Activated CD4-positive, alpha-beta memory T cell treated with anti-CD3 and anti-CD28 coated beads, Interleukin-2, amount 10 ng/mL, durations not matched to agents 7 days and 5 days (primary cell): ENCODE measurements at regions not wholly inside any gene's neighbourhood (a gene's known extent, or its start where the extent isn't known, plus 50 kb on each side); places are given as distances from the start of the nearest gene placed in this dataset.

ENCODE experiments used
- CTCF ChIA-PET: fragments of 350-600 bp; sonication (Branson Sonifier 250); formaldehyde crosslinking; loops from one replicate; lab custom pipeline; 2021; ENCODE audit warnings: antibody characterized with exemption, inconsistent platforms; lab: Charles Lee
- POLR2A ChIA-PET: fragments of 350-600 bp; sonication (Branson Sonifier 250); formaldehyde crosslinking; loops from one replicate; lab custom pipeline; 2021; ENCODE audit warnings: antibody characterized with exemption; lab: Charles Lee
- DNase-seq: peaks from one replicate; pipeline ENCODE4 v3.0.0-alpha.2; 2020
- H3K27ac Mint-ChIP-seq: one replicate; pipeline ENCODE4 v1.8.0; 2021; ENCODE audit warnings: mild to moderate bottlenecking, mixed read lengths
- H3K27me3 Mint-ChIP-seq: one replicate; pipeline ENCODE4 v1.8.0; 2021; ENCODE audit warnings: mixed read lengths
- H3K36me3 Mint-ChIP-seq: one replicate; pipeline ENCODE4 v1.8.0; 2021; ENCODE audit warnings: low read depth, mixed read lengths
- H3K4me1 Mint-ChIP-seq: one replicate; pipeline ENCODE4 v1.8.0; 2021; ENCODE audit warnings: mixed read lengths
- H3K4me3 Mint-ChIP-seq: one replicate; pipeline ENCODE4 v1.8.0; 2021; ENCODE audit warnings: mild to moderate bottlenecking, mixed read lengths
- H3K9me3 Mint-ChIP-seq: one replicate; pipeline ENCODE4 v1.8.0; 2021; ENCODE audit warnings: mixed read lengths

GRCh38 chr5:96509316-96509715 lies 76.3 kb upstream of the PCSK1 start:
- no peak for DNase-seq
- Mint-ChIP-seq H3K9me3 (no peaks in the 10 kb centered on the region), H3K4me3 (no peak overlapping the region), H3K4me1 (no peaks in the 10 kb centered on the region), H3K36me3 (no peaks in the 10 kb centered on the region), H3K27me3 (peaks cover 9% of the 10 kb centered on the region), H3K27ac (no peak overlapping the region)
- ChIA-PET POLR2A (no interaction called here), CTCF (no interaction called here)

GRCh38 chr5:96509721-96510350 lies 76.8 kb upstream of the PCSK1 start:
- Mint-ChIP-seq H3K27ac (no peak overlapping the region), H3K4me1 (no peaks in the 10 kb centered on the region), H3K9me3 (no peaks in the 10 kb centered on the region), H3K27me3 (peaks cover 9% of the 10 kb centered on the region), H3K4me3 (no peak overlapping the region), H3K36me3 (no peaks in the 10 kb centered on the region)
- no peak for DNase-seq
- ChIA-PET CTCF (no interaction called here), POLR2A (no interaction called here)

GRCh38 chr5:96516631-96517071 lies 83.6 kb upstream of the PCSK1 start:
- POLR2A ChIA-PET, result no interaction called here
- H3K27ac Mint-ChIP-seq, result no peak overlapping the region
- CTCF ChIA-PET, result interaction anchor here (2.0 kb wide), 1 partner anchor 86 kb away, joined by 5 read pairs; no protein-coding TSS in a partner anchor
- no peaks in the 10 kb centered on the region for H3K4me1 Mint-ChIP-seq
- no peak for DNase-seq
- peaks cover 12% of the 10 kb centered on the region for H3K27me3 Mint-ChIP-seq
- H3K4me3 Mint-ChIP-seq, result no peak overlapping the region
- no peaks in the 10 kb centered on the region for H3K36me3 Mint-ChIP-seq
- H3K9me3 Mint-ChIP-seq, result no peaks in the 10 kb centered on the region

GRCh38 chr5:96517295-96517694 lies 84.2 kb upstream of the PCSK1 start:
- H3K4me1 Mint-ChIP-seq, result no peaks in the 10 kb centered on the region
- peaks cover 10% of the 10 kb centered on the region for H3K27me3 Mint-ChIP-seq
- H3K27ac Mint-ChIP-seq, result no peak overlapping the region
- DNase-seq, result no peak
- H3K9me3 Mint-ChIP-seq, result no peaks in the 10 kb centered on the region
- no peaks in the 10 kb centered on the region for H3K36me3 Mint-ChIP-seq
- H3K4me3 Mint-ChIP-seq, result no peak overlapping the region
- CTCF ChIA-PET, result interaction anchor here (2.0 kb wide), 1 partner anchor 85 kb away, joined by 5 read pairs; no protein-coding TSS in a partner anchor
- POLR2A ChIA-PET, result no interaction called here

- DNase-seq, result no peak
- CTCF ChIA-PET, result no interaction called here
- no peaks in the 10 kb centered on the region for H3K9me3 Mint-ChIP-seq
Measured at GRCh38 chr5:96520345-96520744, 87.3 kb upstream of the PCSK1 start.

DNA sequence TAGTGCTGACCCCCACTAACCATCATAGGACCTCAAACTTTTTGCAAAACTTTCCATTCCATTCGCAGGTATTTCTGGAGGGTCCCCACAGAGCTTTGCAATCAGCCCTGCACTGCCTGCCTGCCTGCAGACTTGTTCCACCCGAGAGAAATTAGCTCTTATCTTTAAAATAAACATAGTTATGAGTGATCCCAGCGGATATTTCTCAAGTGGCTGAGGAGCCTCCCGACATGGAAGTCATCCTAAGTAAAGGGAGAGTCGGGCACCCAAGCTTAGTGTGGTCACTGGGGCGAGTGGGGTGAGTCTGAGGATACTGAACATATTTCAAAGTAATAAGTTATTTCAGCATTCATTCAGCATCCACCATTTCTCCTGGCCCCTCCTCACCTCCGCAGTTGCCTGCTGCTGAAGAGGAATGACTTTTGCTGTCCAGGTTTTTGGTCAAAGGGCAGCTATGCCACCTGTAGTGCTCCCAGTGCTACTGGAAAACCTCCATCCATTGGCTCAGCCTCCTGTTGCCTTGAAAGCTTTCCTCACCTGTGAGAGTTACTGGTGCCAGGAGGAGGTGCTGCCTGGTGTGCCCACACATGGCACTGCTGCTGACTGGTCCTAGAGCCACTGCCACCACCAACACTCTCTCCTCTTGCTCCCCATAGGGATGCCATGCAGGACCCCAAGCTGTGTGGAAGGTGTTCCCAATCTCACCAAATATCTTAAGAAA lies 89.7 kb upstream of the PCSK1 start:
- Mint-ChIP-seq H3K36me3 (no peaks in the 10 kb centered on the region), H3K27ac (no peak overlapping the region), H3K4me3 (no peak overlapping the region), H3K4me1 (no peaks in the 10 kb centered on the region), H3K27me3 (peaks cover 5% of the 10 kb centered on the region), H3K9me3 (no peaks in the 10 kb centered on the region)
- POLR2A ChIA-PET, result no interaction called here
- CTCF ChIA-PET, result no interaction called here
- DNase-seq, result no peak

More at GRCh38 chr5:96520345-96520744, 87.3 kb upstream of the PCSK1 start:
- Mint-ChIP-seq H3K36me3 (no peaks in the 10 kb centered on the region), H3K4me1 (no peaks in the 10 kb centered on the region), H3K27ac (no peak overlapping the region), H3K27me3 (peaks cover 5% of the 10 kb centered on the region), H3K4me3 (no peak overlapping the region)
- POLR2A ChIA-PET, result no interaction called here

DNA sequence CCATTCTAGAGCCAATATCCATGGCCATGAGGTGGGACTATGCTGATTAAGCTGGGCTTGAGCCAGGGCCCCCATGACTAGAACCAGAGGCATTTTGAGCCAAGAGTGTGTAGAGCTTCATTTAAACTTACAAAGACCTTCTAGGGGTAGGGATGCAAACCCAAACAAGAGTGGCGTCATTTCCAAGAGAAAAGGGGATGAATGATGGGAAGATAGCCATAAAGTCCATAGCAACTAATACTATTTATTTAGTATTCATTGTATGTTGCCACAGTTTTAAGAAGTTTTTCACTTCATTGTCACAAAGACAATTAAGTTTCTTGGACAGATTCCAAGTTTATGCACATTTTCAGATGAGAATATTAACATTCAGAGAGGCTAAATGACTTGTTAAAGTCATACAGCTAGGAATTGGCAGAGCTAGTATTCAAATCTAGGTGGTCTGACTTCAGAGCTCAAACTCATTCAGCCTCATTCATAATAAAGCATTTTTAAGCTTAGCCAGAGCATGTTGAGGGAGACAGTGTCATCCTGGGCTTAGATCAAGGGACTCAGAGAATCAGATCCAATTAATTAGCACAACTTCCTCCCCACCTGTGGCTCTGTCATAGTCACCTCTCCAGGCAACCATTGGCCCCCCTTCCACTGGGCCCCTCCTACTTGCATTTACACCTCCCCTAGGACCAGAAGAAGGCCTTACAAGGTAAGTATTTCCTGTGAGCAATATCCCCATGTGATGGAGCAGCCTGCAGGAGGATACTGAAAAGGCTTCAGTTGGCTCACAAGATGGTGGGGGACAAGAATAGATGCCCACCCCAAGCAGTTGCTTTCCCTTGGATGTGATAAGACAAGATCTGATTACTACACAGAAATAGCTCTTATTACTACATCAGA lies 95.0 kb upstream of the PCSK1 start:
- CTCF ChIA-PET, result interaction anchor here (1.4 kb wide), 1 partner anchor 86 kb away, joined by 3 read pairs; no protein-coding TSS in a partner anchor
- Mint-ChIP-seq H3K27ac (no peak overlapping the region), H3K4me3 (no peak overlapping the region), H3K36me3 (no peaks in the 10 kb centered on the region), H3K9me3 (no peaks in the 10 kb centered on the region), H3K4me1 (no peaks in the 10 kb centered on the region), H3K27me3 (peaks cover 4% of the 10 kb centered on the region)
- no peak for DNase-seq
- POLR2A ChIA-PET, result no interaction called here

- Mint-ChIP-seq H3K36me3 (no peaks in the 10 kb centered on the region), H3K4me3 (no peak overlapping the region), H3K4me1 (no peaks in the 10 kb centered on the region), H3K27ac (no peak overlapping the region), H3K9me3 (no peaks in the 10 kb centered on the region), H3K27me3 (peaks cover 4% of the 10 kb centered on the region)
- ChIA-PET POLR2A (interaction anchor here (0.9 kb wide), 1 partner anchor 74 kb away, joined by 3 read pairs; no protein-coding TSS in a partner anchor), CTCF (no interaction called here)
- no peak for DNase-seq
Measured at GRCh38 chr5:96528826-96529474, 95.9 kb upstream of the PCSK1 start.

DNA sequence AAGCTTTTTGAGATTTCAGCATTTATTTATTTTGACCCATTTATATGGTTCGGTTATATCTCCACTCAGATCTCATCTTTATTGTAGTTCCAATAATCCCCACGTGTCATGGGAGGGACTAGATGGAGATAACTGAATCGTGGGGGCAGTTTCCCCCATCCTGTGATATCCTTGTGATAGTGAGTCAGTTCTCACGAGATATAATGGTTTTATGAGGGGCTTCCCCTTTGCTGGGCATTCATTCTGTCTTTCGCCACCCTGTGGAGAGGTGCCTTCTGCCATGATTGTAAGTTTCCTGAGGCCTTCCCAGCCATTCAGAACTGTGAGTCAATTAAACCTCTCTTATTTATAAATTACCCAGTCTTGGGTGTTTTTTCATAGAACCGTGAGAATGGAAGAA lies 96.5 kb upstream of the PCSK1 start:
- Mint-ChIP-seq H3K27ac (no peak overlapping the region), H3K9me3 (no peaks in the 10 kb centered on the region), H3K4me3 (no peak overlapping the region), H3K27me3 (peaks cover 4% of the 10 kb centered on the region), H3K36me3 (no peaks in the 10 kb centered on the region), H3K4me1 (no peaks in the 10 kb centered on the region)
- no peak for DNase-seq
- ChIA-PET POLR2A (interaction anchor here (0.9 kb wide), 1 partner anchor 73 kb away, joined by 3 read pairs; no protein-coding TSS in a partner anchor), CTCF (no interaction called here)

GRCh38 chr5:96530901-96531300 lies 97.9 kb upstream of the PCSK1 start:
- CTCF ChIA-PET, result no interaction called here

GRCh38 chr5:96533371-96533770 lies 100.3 kb upstream of the PCSK1 start:
- ChIA-PET POLR2A (no interaction called here), CTCF (no interaction called here)
- no peak overlapping the region for H3K4me3 Mint-ChIP-seq
- H3K9me3 Mint-ChIP-seq, result no peaks in the 10 kb centered on the region
- DNase-seq, result no peak
- H3K27ac Mint-ChIP-seq, result no peak overlapping the region
- no peaks in the 10 kb centered on the region for H3K36me3 Mint-ChIP-seq
- peaks cover 2% of the 10 kb centered on the region for H3K27me3 Mint-ChIP-seq
- peaks cover 19% of the 10 kb centered on the region for H3K4me1 Mint-ChIP-seq

More at GRCh38 chr5:96530901-96531300, 97.9 kb upstream of the PCSK1 start:
- no peak overlapping the region for H3K4me3 Mint-ChIP-seq
- peaks cover 4% of the 10 kb centered on the region for H3K27me3 Mint-ChIP-seq
- no peak for DNase-seq
- no peaks in the 10 kb centered on the region for H3K9me3 Mint-ChIP-seq
- no peaks in the 10 kb centered on the region for H3K36me3 Mint-ChIP-seq
- POLR2A ChIA-PET, result no interaction called here
- no peaks in the 10 kb centered on the region for H3K4me1 Mint-ChIP-seq
- H3K27ac Mint-ChIP-seq, result no peak overlapping the region

DNA sequence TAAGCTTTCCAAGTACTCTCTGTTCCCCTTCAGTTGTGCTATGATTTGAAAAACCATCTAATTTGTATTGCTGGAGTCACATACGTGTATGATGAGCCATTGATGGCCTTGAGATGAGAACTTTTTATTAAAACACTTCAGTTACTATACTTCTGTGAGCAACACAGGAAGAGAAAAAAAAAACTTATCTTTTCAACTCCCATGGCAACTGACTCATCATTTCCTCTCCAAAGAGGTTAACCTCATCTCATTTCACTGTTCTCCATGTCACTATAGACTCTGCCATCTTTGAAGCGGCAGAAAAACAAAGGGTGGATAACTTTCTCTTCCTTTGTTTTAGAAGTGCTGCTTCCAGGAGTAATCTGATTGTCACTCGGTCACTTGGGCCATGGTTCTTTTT lies 104.3 kb upstream of the PCSK1 start:
- DNase-seq, result no peak
- POLR2A ChIA-PET, result interaction anchor here (1.0 to 1.3 kb wide), 2 partner anchors 29 to 124 kb away, joined by 3 read pairs; no protein-coding TSS in a partner anchor
- H3K4me3 Mint-ChIP-seq, result no peak overlapping the region

More for the DNA sequence above, 104.3 kb upstream of the PCSK1 start:
- H3K36me3 Mint-ChIP-seq, result no peaks in the 10 kb centered on the region
- H3K27ac Mint-ChIP-seq, result peak overlapping the region; percentile 75
- peaks cover 32% of the 10 kb centered on the region for H3K4me1 Mint-ChIP-seq
- H3K27me3 Mint-ChIP-seq, result peaks cover 10% of the 10 kb centered on the region
- H3K9me3 Mint-ChIP-seq, result no peaks in the 10 kb centered on the region
- CTCF ChIA-PET, result interaction anchor here (1.2 kb wide), 1 partner anchor 332 kb away, joined by 3 read pairs; no protein-coding TSS in a partner anchor
